ENCODE measurements at regions not wholly inside any gene's neighbourhood (a gene's known extent, or its start where the extent isn't known, plus 50 kb on each side); places are given as distances from the start of the nearest gene placed in this dataset.
"Not testable (repeated sequence)": the region's sequence is repeated elsewhere in the genome, so short reads cannot be mapped to it uniquely, and the experiment has no call there.

DNA sequence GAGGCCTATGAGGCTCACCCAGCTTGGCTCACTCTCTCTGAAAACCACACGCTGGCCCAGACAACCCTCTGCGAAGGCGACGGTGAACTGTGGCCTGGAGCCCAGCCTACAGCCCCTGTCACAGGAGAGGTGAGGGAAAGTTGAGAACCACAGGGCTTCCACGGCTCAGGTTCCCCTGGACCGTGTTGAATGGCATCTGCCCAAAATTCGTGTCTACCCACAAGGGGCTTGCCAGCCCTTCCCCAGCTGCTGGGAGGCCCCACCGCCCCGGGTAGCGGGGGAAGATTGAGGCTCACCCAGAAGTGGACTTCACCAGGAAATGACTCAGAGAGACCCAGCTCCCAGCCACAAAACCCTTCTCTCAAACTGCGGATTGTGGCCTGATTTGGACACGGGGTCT lies 197.1 kb downstream of the CTTN start:
- no peak for DNase-seq

DNA sequence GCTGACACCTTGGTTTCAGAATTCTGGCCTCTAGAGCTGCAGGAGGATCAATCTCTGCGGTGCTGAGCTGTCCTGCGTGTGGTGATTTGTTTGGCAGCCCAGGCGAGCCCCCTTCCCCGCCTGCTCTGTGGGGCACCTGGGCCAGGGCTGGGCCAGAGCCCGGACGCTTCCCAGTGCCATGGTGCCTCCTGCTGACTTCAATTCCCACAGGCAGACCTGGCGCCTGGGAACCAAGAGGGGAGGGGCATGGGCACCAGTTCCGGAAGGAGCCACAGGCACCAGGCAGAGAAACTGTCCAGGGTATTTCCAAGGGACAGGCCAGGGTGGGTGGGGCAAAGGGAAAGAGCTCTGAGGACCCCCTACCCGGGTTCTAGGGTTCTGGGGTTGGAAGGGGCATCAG lies 197.8 kb downstream of the CTTN start:
- DNase-seq, result no peak

DNA sequence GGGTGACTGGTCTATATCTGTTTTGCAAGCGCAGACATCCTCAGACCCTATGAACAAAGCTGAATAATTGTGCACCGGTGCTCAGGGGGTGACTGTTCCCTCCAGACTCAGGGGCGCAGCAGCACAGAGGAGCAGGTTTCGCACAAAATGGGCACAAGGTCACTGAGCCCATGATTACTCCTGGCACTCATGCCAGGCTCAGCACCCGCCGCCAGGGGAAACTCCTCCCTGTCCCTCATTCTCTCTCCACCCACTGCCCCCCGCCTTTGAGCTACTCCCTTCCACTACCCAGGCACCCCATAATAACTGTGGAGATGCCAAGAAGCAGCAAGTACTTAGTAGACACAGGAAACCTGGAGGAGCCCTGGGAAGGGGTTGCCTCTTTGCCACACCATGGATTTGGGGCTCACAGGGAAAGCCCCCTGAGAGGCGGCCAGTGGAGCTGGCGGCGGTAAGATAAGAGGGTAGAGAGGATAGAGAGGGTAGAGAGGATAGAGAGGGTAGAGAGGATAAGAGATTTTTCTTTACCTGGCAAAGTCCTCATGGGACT lies 198.8 kb downstream of the CTTN start:
- no peak for DNase-seq

DNA sequence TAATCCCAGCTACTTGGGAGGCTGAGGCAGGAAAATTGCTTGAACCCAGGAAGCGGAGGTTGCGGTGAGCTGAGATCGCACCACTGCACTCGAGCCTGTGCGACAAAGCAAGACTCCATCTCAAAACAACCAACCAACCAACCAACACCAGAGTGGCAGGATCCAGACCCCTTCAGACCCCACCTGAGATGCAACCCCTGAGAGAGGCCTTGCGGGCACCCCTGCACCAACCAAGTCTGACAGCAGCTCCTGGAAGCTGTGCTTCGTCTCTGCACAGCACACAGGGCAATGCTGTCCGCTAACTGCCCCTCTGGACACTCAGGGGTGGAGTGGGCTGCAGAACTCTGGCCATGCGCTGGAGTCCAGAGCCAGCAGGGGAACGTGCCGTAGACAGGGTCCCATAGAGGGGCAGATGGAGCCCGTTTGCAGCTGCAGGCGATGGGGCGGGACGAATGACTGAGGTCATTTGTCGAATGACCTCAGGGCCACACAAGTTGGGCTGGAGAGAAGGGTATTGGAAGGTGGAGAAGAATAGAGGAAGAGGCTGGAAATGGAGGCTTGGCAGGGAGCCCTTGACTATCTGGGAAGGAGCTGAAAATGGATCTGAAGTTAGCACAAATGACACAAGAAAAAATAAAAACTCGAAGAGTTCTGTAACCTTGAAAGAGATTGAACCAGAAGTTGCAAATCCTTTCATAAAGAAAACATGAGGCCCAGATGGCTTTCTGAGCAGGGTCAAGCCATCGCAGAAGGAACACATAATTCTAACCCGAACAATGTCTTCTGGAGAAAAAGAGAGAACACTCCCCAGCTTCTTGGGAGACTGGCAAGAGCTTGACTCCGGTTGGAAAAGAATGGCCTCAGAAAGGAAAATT lies 199.7 kb downstream of the CTTN start:
- no peak for DNase-seq

DNA sequence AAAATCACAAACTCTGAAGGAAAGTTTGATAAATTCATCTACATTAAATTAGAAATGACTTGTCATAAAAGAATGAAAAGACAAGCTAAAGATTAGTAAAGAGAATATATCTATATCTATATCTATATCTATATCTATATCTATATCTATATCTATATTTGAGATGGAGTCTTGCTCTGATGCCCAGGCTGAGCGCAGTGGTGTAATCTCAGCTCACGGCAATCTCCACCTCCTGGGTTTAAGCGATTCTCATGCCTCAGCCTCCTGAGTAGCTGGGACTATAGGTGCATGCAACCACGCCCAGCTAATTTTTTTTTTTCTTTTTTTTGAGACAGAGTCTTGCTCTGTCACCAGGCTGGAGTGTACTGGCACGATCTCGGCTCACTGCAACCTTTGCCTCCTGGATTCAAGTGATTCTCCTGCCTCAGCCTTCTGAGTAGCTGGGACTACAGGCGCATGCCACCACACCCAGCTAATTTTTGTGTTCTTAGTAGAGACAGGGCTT lies 202.6 kb downstream of the CTTN start:
- not testable (repeated sequence) for DNase-seq

DNA sequence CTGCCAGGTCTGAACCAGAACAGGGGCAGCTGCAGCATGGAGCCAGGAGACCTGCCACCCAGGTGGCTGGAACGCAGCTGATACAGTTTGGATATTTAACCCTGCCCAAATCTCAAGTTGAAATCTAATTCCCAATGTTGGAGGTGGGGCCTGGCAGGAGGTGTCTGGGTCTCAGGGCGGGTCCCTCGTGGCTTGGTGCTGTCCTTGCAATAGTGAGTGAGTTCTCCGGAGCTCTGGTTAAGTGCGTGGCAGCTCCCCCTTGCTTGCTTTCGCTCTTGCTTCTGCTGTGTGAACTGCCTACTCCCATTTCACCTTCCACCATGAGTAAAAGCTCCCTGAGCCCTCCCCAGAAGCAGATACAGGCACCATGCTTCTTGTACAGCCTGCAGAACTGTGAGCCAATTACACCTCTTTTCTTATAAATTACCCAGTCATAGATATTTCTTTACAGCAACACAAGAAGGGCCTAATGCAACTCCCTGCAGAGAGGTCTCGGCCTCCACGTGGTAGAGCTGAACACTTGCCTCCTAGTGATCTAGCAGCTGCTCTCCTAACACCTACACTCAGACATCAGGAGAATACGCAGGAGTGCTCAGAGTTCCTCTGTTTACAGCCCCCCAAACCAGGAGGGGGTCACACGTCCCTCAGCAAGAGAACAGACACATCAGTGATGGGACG lies 203.7 kb downstream of the CTTN start:
- DNase-seq, result no peak

DNA sequence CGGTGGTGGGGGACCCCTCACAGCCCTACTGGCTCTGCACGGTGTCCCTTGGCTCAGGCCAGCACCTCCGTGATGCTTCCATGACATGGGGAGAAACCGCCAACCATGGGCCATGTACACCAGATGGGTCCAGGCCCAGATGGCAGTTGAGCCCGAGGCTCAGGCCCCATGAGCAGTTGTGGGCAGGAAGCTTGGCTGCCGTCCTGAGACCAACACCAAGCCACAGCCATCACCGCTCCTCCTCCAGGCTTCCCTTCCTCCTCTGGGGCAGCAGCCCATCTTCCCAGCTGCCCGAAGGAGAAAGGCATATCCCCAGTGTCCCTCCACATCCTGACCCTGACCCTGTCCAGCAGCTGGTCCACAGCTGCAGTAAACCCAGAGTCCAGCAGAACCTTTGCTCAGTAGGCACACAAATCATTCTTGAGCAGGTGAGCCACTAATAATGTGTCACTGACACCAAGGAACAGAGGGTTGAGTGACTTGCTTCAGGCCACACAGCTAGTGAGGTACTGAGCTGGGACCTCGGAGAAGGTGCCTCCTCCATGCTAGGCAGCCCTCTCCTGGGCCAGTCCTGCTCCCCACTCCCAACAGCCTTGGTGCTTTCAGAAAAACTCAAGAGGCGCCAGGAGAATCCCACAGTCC lies 204.9 kb downstream of the CTTN start:
- no peak for DNase-seq

DNA sequence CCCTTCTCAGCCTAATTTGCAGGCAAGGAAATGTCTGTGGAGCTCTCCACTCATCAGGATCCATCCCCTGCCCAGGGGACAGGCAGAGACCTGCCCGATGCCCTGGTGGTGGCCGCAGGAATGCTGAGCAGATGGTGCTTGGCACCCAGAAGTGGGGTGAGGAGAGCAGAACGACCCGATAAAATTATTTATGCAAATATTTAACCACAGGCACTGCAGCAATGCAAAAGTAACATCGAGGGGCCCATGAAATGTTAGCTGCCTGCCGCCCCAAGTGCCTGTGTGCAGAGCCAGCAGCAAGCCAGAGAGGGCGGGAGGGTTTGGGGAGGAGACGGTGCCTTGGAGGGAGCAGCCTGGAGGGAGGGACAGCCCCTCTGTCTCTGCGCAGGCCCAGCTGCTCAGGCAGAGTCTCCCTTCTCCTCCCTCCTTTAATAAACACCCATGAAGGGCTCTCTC lies 205.5 kb downstream of the CTTN start:
- DNase-seq, result no peak

DNA sequence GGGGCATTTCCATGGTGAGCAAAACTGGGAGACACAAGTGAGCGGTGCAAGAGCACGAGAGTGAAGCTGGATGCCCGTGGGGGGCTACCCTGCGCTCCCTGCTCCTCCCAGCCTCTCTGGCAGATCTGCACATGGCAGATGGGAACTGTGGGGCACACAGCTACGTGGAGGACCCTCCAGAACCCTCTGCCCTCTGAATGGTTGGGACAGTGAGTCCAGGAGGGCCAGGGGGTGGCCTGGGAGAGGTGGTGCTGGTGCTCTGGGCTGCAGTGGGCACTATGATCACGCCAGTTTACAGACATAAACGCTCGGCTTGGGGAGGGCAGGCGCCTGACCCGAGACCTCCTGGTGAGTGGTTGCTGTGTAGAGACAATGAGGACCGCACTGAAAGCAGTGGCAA lies 205.9 kb downstream of the CTTN start:
- no peak for DNase-seq

DNA sequence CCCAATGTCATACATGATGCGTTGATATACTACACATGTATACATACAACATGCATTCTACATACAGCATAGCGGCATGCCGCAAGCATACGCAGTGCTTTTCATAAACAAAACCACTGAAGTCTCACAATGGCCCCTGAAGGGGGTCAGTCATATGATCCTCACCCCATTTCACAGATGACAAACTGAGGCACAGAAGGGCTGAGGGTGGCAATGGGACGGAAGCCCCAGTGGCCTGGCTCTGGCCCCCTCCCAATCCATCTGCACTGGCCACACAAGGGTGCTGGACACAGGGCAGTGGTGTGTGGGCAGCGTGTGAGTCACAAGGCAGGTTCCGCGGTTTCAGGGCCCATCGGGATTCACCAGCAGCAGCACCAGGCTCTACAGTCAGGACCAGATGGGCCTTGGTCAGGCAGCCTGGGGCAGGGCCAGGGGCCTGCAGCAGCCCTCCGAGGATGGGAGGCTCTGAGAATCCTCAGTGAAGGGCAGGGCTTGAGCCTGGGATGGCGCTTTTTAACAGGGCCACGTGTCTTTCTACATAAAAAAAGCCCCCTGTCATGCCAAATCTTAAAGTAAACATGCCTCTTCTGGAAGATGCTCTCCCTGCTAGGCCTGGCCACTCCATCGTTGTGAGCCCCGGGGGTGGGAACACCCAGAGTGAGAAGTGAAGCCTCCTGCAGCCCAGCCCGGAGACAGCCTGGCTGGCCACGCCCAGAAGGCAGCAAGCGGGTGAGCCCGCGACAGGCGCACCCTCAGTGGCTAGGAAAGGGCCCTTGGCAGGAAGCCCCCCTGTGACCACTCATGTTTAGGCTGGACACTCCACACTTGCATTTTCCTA lies 206.5 kb downstream of the CTTN start:
- no peak for DNase-seq

DNA sequence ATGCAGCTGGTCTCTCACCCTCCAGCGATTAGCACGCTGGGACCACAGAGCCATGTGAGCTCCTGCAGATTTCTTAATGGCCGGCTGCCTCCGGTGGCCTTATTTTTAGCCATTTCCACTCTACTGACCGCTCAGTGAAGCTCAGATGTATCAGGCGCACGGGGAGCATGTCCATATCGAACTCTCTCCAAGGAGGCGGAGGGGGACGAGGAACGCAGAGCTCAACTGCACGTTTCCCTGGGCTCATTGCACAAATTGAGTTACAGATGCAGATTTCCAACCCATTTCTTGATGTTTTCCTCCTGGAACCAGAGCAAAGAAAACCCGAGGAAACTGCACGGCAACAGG lies 207.1 kb downstream of the CTTN start:
- DNase-seq, result no peak

DNA sequence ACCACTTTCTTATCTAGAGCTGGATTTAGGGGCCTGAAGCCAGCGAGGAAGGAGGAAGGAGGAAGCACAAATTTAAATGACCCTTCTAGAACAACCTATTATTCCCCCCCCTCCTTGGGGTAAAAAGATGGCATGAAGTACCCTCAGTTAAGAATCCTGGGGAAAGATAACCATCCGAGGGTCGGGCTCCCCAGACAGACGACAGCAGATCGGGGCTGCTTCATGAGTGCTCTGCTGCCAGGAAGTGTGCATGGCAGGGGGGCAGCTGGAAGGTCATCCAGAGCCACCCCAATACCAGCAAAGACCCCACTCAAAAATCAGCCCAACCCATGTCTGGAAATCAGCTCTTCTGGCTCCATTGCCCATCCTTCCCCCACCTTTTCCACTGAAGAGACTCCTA lies 207.5 kb downstream of the CTTN start:
- no peak for DNase-seq

DNA sequence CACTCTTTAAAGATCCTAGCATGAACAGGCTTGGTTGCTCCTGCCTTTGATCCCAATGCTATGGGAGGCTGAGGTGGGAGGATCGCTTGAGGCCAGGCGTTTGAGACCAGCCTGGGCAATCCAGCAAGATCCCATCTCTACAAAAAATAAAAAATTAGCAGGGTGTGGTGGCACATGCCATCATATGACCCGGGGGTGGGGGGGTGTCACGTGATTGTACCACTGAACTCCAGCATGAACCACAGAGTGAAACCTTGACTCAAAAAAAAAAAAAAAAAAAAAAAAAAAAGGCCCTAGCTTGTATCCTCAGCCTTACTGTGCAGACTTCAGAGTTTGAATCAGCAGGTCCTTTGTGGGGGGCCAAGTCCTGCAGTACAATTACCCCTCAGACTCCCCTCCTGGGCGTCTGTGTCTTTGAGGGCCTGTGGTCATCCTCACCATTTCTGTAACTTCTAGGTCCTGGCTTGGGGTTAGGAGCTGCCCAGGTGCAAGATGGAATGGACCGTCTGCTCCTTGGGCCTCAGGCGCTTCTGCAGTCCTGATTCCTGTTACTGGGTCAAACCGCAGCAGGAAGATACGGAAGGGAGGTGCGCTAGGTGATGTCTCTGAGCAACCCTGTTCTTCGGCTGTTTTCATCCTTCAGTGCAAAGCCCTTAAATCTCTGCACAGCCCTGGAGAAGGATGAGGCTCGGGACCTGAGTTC lies 208.1 kb downstream of the CTTN start:
- DNase-seq, result no peak

DNA sequence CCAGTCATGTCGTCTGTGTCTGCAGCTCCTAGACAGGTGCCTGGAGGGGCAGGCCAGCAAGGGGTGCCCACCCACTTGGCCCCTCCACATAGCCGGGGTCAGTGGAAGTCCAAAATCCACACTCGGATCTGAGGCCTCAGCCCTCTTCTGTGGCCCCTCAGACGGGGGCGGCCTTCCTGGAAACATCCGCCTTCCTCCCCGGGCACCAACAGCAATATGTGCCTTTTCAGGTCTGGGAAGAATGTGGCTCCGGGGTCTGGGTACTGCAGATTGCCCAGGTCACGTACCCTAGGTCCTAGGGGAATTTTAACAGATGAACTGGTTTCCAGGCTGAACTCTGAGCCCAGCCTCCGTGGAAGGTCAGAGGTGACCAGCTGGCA lies 208.6 kb downstream of the CTTN start:
- DNase-seq, result no peak

DNA sequence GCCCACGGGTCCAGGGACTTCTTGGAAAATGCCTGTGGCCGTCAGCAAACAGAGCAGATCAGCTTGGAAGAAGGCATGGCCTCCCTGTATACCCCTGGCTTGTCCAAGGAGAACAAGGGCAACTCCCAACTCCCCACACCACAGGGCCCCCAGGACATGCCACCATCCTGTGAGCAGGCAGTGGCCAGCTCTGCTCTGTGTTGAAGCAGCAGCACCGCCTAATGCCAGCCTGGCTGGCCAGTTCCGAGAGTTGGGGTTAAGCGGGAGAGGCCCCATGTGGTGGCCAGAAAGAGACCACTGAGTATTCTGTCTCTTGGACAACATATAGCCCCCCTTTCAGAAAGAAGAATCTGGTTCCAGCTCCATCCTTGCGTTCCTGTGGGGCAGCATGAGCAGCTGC lies 209.2 kb downstream of the CTTN start:
- no peak for DNase-seq

DNA sequence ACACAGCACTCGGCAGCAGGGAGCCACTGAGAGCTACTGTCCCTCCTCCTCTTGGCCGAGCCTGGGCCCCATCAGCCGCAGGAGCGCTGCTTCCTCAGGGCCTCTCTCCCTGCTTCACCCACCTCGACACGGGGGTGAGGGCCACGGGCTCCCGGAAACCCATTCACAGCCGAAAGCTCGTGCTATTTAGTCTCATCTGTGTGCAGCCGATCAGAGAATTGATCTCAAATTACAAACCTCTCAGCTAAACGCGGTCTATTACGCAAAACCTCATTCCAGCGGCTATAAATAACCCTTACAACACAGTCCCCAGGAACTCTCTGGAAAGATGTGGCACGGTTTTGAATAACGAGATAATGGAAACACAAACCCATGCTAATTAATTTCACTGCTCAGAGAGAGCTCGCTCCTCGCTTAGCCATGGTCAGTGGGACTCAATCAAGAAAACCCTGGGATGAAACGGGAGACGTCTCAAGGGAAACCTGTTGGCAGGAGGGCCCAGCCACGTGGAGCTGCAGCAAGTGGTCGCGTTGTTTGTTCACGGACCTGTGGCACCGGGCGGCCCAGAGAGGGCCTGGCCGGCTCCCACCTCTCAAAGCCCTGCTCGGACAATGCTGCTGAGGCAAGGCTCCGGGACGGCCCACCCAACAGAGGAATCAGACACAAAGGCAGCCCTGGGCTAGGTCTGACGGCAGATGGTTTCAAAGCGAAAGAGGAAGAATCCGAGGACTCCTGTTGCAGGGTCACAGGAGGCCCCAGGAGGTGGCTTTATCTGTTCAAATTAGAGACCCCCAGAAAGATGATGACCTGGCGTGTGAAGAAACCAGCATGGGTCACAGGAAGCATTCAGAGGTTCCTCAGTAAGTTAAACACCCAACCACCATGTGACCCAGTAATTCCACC lies 210.5 kb downstream of the CTTN start:
- DNase-seq, result no peak

DNA sequence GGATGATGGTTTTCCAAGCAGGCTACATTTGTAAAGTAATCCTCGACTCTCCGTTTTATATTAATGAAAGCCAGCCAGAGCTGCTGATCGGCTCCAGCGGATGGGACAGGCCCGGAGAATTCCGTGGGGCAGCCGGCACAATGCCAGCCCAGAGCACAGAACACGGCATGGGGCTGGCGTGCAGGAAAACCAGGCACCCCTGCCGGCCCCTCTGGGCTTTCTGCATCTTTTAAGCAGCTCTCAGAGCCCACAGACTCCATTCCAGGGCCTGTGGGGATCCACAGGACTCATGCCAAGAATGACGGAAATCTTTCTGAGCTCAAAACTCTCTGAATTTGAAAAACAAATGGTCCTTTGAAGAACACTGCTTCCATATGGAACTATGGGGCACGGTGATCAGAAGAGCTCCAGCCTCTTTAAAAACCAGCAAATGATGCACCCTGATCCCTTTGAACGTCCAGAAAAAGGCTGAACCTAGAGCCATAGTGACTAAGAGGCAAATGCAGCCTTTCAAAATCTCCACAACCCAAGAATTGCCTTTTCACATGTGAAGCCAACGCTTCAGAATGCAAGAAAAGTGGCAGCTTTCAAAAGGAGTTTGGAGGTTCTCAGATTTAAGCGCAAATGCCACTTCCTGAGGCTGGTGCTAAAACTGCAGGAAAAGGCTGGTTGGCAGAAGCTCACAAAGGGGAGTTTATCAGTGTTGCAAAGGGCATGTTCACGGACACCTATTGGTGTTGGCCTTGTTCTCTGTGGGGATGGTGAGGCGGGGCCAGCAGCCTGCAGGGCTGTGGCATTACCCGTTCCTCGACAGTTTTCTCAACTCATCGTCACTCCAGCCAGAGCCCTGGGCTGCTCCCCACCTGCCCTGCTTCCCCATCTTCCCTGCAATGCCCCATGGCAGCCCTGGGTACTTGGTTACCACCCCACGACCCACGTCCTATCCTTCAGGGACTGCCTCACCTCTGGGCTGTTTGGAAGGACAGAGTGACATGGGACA lies 212.5 kb downstream of the CTTN start:
- DNase-seq, result no peak

DNA sequence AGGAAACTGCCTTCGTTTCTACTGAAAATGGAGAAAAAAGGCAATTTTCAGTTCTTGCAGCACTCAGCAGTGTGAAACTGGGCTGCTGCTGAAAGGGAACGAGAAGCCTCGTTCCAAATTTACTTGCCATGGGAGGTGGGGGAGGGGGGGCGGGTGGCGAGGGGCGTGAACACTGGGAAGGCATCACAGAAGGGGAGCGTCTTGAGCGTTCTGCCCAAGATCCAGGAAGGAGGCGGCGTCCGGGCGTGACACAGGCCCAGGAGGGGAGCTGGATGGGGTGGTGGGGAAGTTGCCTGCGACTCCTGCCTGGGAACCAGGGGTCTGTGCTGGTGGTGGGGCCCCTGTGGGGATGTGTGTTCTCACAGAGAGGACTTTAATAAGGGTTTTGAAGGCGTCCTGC lies 213.5 kb downstream of the CTTN start:
- DNase-seq, result no peak

DNA sequence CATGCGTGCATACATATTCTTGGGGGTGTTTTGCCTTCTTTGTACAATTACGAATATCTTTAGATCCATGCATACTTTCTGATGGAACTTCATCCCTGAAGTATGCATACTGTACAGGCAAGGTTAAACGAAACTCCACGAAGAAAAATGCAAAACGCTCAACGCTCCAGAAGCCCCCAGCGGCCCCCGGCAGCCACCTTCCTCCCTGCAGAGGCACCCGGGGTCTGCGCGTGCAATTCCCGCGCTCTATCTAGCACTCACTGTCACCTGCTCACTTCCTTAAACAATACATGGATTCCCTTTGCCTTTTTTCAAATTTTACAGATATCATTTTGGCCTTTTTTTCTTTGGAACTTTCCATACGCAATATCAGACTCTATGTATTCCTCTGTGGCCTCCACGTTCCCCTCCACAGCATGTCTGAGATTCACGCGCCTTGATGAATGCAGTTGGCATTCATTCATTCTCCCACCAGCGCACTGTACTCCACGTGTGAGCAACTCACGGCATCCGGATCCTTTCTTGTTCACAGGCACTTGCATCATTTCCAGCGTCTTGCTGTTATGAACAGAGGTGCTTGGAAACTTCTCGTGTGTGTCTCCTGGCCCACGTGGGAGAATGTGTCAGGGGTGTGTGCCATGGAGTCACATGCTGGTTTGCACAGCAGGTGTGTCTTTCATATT lies 214.3 kb downstream of the CTTN start:
- DNase-seq, result no peak

All from activated effector memory CD4-positive, alpha-beta T cell treated with Interleukin-2 at 50 U/mL for 16 hours (primary cell).